BJ (cell line): ENCODE measurements at regions not wholly inside any gene's neighbourhood (a gene's known extent, or its start where the extent isn't known, plus 50 kb on each side); places are given as distances from the start of the nearest gene placed in this dataset.

Source experiments
- CTCF ChIA-PET: fragments of 350-600 bp; formaldehyde crosslinking; extraction: SDS; loops from one replicate; lab custom pipeline; 2021; ENCODE audit warnings: antibody characterized with exemption, inconsistent platforms; lab: Yijun Ruan, JAX
- POLR2A ChIA-PET: fragments of 300-600 bp; sonication (Branson Sonifier 250); formaldehyde crosslinking; extraction: SDS; loops from one replicate; lab custom pipeline; 2021; ENCODE audit warnings: antibody characterized with exemption; lab: Charles Lee
- DNase-seq: peaks from one replicate; pipeline ENCODE4 v3.0.0-alpha.2; 2011; ENCODE audit warnings: low read depth
- H3K27me3 ChIP-seq: 2 replicates; pipeline ENCODE4 v1.6.0; 2011; ENCODE audit warnings: low read length; ENCODE audit not compliant: control insufficient read depth, insufficient read depth
- H3K36me3 ChIP-seq: 2 replicates; pipeline ENCODE4 v1.5.1; 2011; ENCODE audit warnings: low read length; ENCODE audit not compliant: control insufficient read depth, insufficient read depth
- H3K4me3 ChIP-seq: 2 replicates; pipeline ENCODE4 v1.5.1; 2011; ENCODE audit warnings: low read depth, mild to moderate bottlenecking, control low read depth, low read length
- TF ChIP-seq, protein P1 (sequence below): IDR thresholded peaks from 2 replicates; pipeline ENCODE4 v1.5.1; 2011; ENCODE audit warnings: low read depth, mild to moderate bottlenecking, control low read depth, inconsistent platforms, low read length, moderate library complexity; ENCODE audit not compliant: insufficient read depth

DNA sequence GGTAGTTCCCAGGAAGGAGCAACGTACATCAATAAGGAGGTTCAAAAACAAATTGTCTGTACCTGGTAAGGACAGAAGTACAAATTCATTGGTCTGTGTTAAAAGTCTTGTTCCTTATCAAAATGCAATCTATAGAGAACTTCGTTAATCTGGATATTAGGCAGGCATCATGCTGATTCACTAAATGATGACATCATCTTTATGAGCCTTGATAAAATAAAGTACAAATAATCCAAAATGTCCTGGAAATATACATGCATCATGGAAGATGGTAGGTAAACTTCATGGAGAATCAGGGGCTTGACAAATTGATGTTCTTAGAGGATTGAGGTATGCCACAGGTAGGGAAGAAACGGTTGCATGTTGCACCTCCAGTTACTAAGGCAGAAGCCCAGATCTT, 433.9 kb downstream of the TRIML1 start:
- CTCF ChIA-PET = no interaction called here
- H3K4me3 ChIP-seq = no peak overlapping the region
- no peaks in the 10 kb centered on the region for H3K36me3 ChIP-seq
- H3K27me3 ChIP-seq = no peaks in the 10 kb centered on the region
- POLR2A ChIA-PET = no interaction called here
- no peak for DNase-seq
- TF ChIP-seq, protein P1, sequence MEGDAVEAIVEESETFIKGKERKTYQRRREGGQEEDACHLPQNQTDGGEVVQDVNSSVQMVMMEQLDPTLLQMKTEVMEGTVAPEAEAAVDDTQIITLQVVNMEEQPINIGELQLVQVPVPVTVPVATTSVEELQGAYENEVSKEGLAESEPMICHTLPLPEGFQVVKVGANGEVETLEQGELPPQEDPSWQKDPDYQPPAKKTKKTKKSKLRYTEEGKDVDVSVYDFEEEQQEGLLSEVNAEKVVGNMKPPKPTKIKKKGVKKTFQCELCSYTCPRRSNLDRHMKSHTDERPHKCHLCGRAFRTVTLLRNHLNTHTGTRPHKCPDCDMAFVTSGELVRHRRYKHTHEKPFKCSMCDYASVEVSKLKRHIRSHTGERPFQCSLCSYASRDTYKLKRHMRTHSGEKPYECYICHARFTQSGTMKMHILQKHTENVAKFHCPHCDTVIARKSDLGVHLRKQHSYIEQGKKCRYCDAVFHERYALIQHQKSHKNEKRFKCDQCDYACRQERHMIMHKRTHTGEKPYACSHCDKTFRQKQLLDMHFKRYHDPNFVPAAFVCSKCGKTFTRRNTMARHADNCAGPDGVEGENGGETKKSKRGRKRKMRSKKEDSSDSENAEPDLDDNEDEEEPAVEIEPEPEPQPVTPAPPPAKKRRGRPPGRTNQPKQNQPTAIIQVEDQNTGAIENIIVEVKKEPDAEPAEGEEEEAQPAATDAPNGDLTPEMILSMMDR = no peak

DNA sequence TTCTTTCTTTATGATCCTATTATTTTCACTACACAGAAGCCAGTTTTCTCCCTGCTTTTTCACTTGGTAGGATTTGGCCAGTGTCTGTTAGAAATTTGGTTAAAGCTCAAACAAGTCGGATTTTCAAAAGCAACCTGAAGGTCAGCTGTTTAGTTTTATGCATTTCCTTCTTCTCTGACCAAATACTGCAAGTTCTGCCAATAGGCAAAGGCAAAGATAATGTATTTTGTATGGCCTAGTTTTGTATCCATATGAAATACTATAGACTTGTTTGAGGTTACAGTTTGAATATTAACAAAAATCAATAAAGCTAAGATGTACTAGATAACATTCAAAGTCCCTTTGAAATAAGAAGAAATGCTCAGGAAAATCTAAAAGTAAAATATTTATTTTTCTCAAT, 439.4 kb downstream of the TRIML1 start:
- no peak overlapping the region for H3K4me3 ChIP-seq
- H3K27me3 ChIP-seq = no peaks in the 10 kb centered on the region
- TF ChIP-seq, protein P1 = no peak
- CTCF ChIA-PET = no interaction called here
- no peaks in the 10 kb centered on the region for H3K36me3 ChIP-seq
- POLR2A ChIA-PET = no interaction called here
- DNase-seq = no peak

DNA sequence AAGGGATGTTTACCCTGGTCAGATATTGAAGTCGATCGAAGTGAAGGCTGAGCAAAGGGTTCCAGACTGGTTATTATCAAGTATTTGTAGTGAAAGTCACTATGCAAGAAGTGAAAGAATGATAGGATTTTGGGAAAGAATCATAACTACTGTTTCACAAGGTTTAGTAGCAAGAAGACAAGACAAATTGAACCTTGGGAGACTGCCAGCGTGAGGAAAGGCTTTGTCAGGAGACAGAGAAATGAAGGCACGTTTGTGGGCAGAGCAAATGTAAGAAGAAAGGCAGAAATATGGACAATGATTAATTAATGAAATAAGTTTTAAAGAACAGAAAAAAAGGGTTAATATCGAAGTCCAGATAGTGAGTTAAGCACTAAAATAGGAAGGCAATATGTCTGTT, 456.8 kb downstream of the TRIML1 start:
- no peaks in the 10 kb centered on the region for H3K27me3 ChIP-seq
- TF ChIP-seq, protein P1 = no peak
- no peaks in the 10 kb centered on the region for H3K36me3 ChIP-seq
- ChIA-PET CTCF (no interaction called here), POLR2A (no interaction called here)
- H3K4me3 ChIP-seq = no peak overlapping the region
- no peak for DNase-seq

DNA sequence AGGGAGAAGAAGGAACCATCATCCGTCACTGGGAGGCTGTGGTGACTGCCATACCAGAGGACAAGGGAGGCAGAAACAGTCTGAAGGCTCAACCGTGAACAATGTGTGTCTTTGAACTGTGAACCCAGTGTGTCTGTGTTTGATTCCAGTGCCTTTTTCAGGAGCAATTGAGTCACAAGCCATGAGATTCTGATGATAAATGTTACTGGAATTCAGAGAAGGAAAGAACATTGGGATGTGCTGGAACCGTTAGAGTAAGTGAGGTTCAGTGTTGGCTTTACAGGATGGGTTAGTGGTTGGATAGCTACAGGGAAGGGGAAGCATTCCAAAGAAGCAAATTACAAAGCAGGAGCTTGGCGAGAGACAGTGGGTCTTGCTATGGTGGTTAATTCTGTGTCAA, 464.4 kb downstream of the TRIML1 start:
- Histone ChIP-seq H3K36me3 (no peaks in the 10 kb centered on the region), H3K4me3 (no peak overlapping the region), H3K27me3 (no peaks in the 10 kb centered on the region)
- DNase-seq = no peak
- ChIA-PET CTCF (no interaction called here), POLR2A (no interaction called here)
- TF ChIP-seq, protein P1 = no peak

DNA sequence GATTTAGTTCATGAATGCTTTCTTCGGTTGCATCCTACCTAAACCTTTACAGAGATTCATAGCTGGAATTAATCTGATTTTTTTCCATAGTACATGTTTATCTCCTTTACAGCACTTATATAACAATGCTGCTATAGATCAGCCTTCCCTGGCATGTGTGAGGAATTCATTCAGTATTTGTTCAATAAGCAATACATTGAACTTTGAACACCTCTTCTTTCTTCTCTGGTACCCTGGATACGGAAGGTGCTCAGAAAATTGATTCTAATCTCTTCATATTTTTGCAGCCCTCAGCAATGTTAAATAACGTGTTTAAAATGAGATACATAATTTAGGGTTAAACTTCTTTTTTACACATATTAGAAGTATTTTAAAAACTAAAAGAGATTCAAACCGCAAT, 467.4 kb downstream of the TRIML1 start:
- H3K27me3 ChIP-seq = no peaks in the 10 kb centered on the region
- H3K4me3 ChIP-seq = no peak overlapping the region
- CTCF ChIA-PET = interaction anchor here (1.0 kb wide), 1 partner anchor 44 kb away, joined by 3 read pairs; no protein-coding TSS in a partner anchor
- no peak for DNase-seq
- no peaks in the 10 kb centered on the region for H3K36me3 ChIP-seq
- TF ChIP-seq, protein P1 = no peak
- POLR2A ChIA-PET = no interaction called here
